Keratinocyte (primary cell): ENCODE measurements at regions not wholly inside any gene's neighbourhood (a gene's known extent, or its start where the extent isn't known, plus 50 kb on each side); places are given as distances from the start of the nearest gene placed in this dataset.

Experiments
- EZH2 ChIP-seq: IDR thresholded peaks from one replicate; pipeline ENCODE4 v1.6.1; 2012; ENCODE audit warnings: inconsistent platforms, mild to moderate bottlenecking, low read length, moderate library complexity
- TF ChIP-seq, protein P1 (sequence below), 3 experiments: IDR thresholded peaks in 1 of 3; conservative IDR thresholded peaks in 1 of 3; optimal IDR thresholded peaks in 1 of 3; 2 replicates in 2 of 3; 3 replicates in 1 of 3; pipeline versions ENCODE3 to v1.5.1; 2011; ENCODE audit warnings: low read length in 3 of 3, mild to moderate bottlenecking in 3 of 3, moderate library complexity in 2 of 3, control low read depth in 1 of 3, inconsistent platforms in 1 of 3; ENCODE audit not compliant: insufficient read depth in 2 of 3; ENCODE audit errors: extremely low read depth in 1 of 3

DNA sequence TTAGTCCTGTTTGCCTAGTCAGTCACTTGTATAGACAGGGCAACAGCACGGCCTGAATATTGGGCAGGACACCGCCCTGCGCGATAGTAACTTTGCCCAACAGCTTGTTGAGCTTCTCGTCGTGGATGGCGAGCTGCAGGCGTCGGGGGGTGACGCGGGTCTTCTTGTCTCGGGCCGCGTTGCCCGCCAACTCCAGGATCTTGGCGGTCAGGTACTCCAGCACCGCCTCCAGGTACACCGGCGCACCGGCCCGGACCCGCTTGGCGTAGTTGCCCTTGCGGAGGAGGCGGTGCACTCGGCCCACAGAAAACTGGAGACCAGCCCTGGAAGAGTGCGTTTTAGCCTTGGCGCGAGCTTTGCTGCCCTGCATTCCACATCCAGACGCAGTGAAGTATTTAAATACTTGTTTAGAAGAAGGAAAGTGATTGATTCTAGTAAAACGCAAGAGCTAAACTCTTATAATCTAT, 92.8 kb upstream of the BTN3A2 start:
- TF ChIP-seq, protein P1, sequence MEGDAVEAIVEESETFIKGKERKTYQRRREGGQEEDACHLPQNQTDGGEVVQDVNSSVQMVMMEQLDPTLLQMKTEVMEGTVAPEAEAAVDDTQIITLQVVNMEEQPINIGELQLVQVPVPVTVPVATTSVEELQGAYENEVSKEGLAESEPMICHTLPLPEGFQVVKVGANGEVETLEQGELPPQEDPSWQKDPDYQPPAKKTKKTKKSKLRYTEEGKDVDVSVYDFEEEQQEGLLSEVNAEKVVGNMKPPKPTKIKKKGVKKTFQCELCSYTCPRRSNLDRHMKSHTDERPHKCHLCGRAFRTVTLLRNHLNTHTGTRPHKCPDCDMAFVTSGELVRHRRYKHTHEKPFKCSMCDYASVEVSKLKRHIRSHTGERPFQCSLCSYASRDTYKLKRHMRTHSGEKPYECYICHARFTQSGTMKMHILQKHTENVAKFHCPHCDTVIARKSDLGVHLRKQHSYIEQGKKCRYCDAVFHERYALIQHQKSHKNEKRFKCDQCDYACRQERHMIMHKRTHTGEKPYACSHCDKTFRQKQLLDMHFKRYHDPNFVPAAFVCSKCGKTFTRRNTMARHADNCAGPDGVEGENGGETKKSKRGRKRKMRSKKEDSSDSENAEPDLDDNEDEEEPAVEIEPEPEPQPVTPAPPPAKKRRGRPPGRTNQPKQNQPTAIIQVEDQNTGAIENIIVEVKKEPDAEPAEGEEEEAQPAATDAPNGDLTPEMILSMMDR (optimal IDR thresholded peaks at IDR 0.05 in 1 of 3, IDR thresholded peaks at IDR 0.05 in 1 of 3, conservative IDR thresholded peaks at IDR 0.05 in 1 of 3; ENCODE audit: extremely low read depth in 1 of 3, insufficient read depth in 2 of 3, low read length in 3 of 3): no peak
- TF ChIP-seq EZH2: no peak
